ENCODE measurements at regions not wholly inside any gene's neighbourhood (a gene's known extent, or its start where the extent isn't known, plus 50 kb on each side); places are given as distances from the start of the nearest gene placed in this dataset.
A peak's percentile ranks its signal among the peaks of the same experiment; 100 is the strongest.

DNA sequence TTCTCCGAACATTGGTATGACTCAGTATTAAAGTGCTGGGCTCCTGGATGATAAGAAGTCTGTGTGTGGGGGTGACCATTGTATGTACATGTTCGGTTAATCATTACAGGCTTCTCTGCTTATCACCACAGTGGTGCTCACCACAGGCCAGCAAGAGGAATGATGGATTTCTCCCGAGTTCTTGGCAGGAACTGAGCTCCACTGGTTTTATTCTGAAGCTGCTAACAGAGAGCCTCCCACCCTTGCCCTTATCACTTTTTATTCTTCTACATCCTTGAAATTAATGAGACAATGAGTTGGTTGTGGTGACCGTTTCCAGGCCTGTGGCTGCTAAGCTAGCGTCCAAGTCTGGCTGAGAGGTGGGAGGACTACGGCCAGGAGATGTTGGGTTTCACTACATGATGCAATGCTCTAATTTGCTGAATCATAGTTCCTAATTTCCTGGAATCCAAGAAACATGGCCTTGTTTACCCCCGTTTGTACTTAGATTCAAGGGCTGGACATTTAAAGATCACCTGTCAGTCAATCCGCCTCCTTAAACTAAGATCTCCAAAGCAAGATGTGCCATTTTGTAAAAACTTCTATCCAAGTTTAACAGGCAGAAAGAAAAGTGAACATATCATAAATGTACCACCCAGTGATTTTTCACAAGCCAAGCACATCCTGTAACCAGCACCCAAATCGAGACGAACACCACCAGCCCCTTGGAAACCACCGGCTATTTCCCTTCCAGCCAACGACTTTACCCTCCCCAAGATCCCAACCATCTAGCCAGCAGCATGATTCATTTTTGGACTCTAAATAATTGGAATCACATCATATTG, 172.5 kb downstream of the FOXA2 start:
- TF ChIP-seq, protein P1, sequence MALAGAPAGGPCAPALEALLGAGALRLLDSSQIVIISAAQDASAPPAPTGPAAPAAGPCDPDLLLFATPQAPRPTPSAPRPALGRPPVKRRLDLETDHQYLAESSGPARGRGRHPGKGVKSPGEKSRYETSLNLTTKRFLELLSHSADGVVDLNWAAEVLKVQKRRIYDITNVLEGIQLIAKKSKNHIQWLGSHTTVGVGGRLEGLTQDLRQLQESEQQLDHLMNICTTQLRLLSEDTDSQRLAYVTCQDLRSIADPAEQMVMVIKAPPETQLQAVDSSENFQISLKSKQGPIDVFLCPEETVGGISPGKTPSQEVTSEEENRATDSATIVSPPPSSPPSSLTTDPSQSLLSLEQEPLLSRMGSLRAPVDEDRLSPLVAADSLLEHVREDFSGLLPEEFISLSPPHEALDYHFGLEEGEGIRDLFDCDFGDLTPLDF (CRISPR knock-in tag; IDR thresholded peaks at IDR 0.05), result no peak
- no peak for TF ChIP-seq HNF4G (IDR thresholded peaks at IDR 0.05; ENCODE audit: borderline replicate concordance, low read depth, low read length)
- TF ChIP-seq HNF4G (CRISPR knock-in tag; IDR thresholded peaks at IDR 0.05; ENCODE audit: borderline replicate concordance, low read depth), result no peak; the same call in 1 of the 2 replicates
- no peak for TF ChIP-seq ZNF326 (CRISPR knock-in tag; IDR thresholded peaks at IDR 0.05; ENCODE audit: borderline replicate concordance)
- peak; percentile 76 for TF ChIP-seq ZFX (CRISPR knock-in tag; IDR thresholded peaks at IDR 0.05; ENCODE audit: low read depth)
- peak; percentile 81 for TF ChIP-seq THAP11 (CRISPR knock-in tag; IDR thresholded peaks at IDR 0.05)
- TF ChIP-seq ZBTB7A (CRISPR knock-in tag; IDR thresholded peaks at IDR 0.05), result no peak
- TF ChIP-seq ZC3H4 (CRISPR knock-in tag; IDR thresholded peaks at IDR 0.05; ENCODE audit: borderline replicate concordance), result no peak
- no peak for TF ChIP-seq NFRKB (IDR thresholded peaks at IDR 0.05)
- no peak for TF ChIP-seq BRD4 (CRISPR knock-in tag; IDR thresholded peaks at IDR 0.05)
- no peak for TF ChIP-seq ZNF337 (CRISPR knock-in tag; IDR thresholded peaks at IDR 0.05; ENCODE audit: borderline replicate concordance, low read depth)
- TF ChIP-seq, protein P2, sequence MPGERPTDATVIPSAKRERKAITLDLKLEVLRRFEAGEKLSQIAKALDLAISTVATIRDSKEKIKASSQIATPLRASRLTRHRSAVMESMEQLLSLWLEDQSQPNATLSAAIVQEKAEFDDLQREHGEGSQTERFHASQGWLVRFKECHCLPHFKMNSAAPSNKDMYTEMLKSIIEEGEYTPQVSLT (CRISPR knock-in tag; IDR thresholded peaks at IDR 0.05; ENCODE audit: borderline replicate concordance, low read depth), result no peak
- no peak for TF ChIP-seq TCF7L2 (IDR thresholded peaks at IDR 0.05; ENCODE audit: low read depth, low read length)

Measured in HepG2 (cell line).